G401 (cell line): ENCODE measurements at regions not wholly inside any gene's neighbourhood (a gene's known extent, or its start where the extent isn't known, plus 50 kb on each side); places are given as distances from the start of the nearest gene placed in this dataset.
"Not testable (repeated sequence)": the region's sequence is repeated elsewhere in the genome, so short reads cannot be mapped to it uniquely, and the experiment has no call there.

ENCODE experiments used
- DNase-seq: peaks from one replicate; pipeline ENCODE4 v3.0.0-alpha.2; 2015; ENCODE audit warnings: low spot score
- in situ Hi-C: cut with HindIII; loops from 2 replicates; pipeline ENCODE4 v1.10.0; 2016; ENCODE audit warnings: low sequenced_read_pairs, mixed read lengths

DNA sequence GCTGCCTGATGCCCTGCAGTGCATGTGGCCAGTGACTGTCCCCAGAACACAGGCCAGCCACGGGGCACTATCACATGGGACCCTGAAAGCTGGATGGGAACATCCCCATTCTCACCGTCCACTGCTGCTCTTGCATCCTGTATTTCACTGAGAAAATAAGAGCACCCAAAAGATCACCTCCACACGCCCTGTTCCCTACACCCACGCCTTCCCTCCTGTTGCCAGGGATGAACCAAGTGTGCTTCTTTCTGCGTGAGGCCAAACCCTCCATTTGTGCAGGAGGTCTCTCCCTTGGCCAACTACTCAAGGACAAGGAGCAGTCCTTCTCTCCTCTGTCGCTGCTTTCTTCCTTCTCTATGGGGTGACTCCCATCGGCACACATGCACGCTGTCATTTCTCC is 118.3 kb downstream of the LRRC37A3 start:
- in situ Hi-C loops, DNase-seq: not testable (repeated sequence)

DNA sequence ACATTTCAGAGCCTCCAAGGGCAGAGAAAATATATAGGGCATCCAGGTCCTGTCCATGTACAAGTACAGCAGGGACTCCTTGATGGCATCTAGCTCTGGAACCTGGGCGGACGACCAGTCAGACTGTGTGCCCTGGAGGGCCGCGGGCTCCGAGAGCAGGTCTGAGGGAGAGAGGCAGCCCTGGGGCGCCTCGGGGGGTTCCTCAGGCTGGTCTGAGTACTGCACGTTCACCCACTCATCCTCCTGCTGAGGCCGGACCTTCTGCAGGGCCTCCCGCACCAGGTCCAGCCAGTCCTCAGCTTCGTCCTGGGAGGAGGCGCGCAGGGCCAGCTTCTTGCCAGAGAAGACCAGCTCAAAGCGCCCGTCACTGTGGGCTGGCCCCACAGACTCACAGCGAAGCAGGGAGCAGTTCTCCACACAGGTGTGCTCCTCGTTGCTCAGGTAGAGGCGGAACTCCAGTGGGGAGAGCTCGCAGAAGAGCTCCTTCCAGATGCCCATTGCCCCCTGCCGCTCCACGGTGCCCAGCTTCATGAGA is 118.8 kb downstream of the LRRC37A3 start:
- in situ Hi-C loops, DNase-seq: not testable (repeated sequence)

DNA sequence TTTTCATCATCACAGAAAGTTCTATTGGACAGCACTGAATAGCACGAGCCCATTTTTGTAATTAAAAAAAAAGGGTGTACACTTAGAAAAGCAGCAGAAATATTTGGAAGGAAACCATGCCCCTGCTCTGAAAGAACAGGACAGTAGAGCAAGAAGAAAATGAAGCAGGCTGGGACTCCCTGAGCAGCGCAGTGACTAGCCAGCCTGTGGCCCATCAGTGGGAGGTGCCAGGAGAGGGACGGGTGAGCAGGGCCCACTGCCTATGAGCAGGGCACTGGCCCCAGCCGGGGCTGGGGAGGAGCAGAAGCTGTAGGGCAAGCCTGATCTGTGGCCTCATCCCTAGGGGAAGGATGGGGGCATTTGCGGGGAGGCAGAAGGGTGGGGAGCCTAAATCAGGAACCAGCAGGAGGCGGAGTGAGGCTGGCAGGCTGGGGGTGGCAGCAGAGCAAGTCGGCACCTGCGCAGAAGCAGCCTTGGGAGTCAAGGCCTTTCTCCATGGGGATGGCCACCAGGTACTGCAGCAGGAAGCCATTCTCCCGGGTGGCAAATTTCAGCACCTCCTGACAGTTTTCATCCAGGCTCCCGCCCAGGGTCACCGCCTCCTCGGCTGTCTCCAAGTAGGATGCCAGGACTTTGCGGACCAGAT is 119.6 kb downstream of the LRRC37A3 start:
- DNase-seq, in situ Hi-C loops: not testable (repeated sequence)

DNA sequence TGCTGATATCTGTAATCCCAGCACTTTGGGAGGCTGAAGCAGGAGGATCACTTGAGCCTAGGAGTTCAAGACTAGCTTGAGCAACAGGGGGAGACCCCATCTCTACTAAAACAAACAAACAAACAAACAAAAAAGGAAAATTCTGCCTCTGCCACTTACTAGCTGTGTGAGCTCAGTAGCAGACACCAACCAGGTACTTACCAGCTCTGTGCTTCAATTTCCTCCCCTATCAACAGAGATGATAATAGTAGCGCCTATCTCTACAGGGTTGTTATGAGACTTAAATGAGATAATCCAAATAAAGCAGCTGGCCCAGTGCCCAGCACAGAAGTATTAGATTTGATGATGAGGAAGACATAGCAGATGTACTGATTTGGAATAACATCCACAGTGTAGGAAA is 120.3 kb downstream of the LRRC37A3 start:
- DNase-seq, in situ Hi-C loops: not testable (repeated sequence)

DNA sequence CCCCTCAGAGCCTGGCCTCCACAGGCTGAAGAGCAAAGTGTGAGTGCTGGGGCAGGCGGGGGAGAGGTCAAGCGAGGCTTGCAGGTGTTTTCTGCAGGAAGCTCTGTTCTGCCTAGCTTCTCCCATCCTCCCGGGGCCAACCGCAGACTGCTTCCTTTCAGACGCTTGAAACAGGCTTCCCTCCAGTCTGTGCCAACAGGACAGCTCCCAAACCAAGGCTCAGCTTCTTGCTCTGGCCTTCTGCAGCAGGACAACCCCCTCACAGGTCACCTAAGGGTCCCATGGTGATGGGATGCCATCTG is 120.8 kb downstream of the LRRC37A3 start:
- DNase-seq, in situ Hi-C loops: not testable (repeated sequence)

DNA sequence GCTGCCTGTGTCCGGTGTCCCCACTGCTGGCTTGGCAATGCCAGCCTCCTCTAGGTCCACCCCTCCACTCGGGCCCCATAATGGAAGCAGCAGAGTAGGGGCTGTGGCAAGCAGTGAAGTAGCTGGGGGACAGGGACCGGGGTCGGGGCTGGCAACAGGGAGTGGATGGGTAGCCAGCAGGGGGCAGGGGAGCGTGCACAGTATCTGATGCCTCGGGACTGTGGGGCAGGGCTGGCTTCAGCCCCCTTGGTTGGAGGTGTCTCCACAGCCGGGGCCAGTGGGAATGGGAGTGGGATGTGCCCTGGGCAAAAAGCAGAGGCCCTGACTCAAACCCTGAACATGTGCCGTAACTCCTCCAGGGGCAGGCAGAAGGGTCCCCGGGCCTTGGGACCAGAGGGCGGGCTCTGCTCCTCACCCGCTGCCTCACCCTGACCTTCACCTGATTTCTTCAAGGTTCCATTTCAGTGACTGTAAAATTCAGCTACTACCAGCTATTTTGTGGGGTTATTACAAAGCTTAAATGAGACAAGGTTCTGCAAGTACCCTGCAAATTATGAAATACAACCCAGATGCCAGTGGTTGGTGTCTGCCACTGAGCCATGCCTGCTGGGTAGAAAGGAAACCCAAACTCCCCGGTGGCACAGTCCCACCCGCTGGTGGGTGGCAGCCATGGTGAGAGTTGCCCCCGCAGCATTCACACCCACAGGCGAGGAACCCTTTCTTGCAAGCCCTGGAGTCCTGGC is 121.4 kb downstream of the LRRC37A3 start:
- in situ Hi-C loops, DNase-seq: not testable (repeated sequence)

DNA sequence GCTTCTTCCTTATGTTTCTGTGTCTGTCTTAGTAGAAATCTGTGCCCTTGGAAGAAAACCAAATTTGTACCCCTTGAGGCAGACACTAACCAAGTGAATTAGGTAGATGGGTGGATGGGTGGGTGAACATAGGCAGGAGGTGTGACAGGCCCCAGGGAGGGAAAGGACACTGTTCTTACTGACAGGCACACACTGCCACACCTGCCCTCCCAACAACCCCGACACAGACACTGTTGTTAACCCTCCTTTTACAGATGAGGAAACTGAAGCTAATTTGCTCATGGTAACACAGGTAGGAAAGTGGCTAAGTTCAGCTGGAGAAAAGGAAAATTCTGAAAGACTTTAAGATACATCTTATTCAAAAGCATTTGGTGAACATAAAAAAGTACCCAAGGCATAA is 123.9 kb downstream of the LRRC37A3 start:
- DNase-seq, in situ Hi-C loops: not testable (repeated sequence)

DNA sequence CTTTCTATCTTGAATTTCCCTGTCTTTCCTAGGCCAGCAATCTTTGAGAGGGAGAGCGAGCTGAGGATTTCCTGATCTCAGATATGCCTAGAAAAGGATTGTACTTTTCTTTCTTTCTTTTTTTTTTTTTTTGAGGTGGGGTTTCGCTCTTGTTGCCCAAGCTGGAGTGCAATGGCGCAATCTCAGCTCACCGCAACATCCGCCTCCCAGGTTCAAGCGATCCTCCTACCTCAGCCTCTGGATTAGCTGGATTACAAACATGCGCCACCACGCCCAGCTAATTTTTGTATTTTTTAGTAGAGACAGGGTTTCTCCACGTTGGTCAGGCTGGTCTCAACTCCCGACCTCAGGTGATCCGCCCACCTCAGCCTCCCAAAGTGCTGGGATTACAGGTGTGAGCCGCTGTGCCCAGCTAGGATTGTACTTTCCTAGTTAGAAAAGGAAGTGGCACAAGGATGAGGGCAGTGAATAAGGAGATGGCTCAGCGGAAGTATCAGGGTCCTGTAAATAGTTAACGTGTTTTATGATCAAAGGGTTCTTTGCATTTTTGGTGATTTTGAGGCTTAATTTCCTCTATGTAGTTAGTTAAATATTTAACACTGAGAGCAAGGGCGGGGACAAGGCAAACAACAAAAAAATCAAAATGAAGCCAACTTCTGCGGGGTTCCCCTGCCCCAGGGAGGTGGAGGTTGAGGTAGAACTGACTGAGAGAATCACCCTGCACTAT is 124.6 kb downstream of the LRRC37A3 start:
- DNase-seq, in situ Hi-C loops: not testable (repeated sequence)

DNA sequence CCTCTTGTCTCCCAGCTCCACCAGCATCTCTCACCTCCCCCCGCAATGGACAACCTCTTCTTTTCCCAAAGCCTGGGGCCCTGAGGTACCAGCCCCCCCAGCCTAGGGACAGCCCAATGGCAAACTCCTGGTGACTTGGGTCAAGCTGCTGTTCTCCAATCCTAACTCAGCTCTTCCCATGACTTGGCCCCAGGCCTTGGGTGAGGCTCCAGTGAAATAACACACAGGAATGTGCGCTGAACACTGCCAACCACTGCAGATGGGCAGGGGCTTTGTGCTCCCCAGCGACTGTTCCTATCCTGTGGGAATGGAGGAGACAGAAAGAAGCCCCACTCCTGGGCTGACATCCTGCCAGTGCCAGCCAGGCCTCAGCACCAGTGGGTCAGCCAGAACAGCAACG is 125.2 kb downstream of the LRRC37A3 start:
- DNase-seq, in situ Hi-C loops: not testable (repeated sequence)

DNA sequence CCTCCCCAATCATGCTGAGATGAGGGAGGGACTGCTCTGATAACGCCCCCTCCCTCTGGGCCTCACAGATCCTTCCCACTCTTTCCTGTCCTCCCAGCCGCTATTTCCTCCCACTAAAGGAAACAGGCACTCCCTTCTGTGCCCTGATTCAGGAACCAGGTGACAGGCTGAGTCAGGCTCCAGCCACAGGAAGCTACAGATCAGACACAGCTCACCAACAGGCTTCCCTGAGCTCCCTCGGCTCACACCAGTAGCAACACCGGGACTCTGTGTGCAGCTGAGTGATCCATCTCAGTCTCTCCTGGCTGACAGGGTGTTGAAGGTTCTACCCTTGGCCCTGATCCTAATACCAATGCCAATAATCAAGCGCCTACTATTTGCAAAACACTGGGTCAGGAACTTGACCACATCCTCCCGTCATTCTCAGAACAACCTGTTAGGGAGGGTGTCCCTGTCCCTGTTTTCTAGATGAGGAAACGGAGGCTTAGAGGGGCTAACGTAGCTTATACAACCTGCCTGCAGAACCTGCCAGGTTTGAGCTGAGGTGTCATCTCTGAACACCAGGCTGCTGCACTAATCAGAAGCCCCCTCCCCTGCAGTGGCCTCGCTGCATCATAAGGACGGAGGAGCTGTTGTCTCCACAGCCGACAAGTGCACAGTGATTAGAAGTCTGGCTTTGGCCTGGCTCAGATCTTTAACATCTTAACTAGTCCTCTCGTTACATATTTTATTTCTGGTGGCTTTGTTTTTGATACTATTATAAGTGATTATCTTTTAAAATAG is 126.3 kb downstream of the LRRC37A3 start:
- DNase-seq, in situ Hi-C loops: not testable (repeated sequence)

DNA sequence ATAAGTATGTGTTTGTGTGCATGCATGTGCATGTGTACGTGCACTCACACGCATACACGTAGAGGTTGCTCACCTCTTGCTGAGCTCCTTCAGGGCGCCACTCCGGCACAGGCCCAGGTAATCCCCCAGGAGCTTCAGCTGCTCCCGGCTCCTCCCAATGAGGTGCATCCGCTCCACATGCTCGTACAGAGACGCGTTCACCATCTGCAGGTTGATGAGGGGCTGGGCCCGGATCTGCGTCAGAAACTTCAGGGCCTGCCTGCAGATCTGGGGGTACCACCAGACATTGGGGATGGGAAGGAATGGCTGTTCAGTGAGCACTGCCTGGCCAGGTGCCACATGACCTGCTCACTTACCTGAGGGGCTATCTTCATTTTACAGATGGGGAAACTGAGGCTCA is 127.0 kb downstream of the LRRC37A3 start:
- DNase-seq, in situ Hi-C loops: not testable (repeated sequence)

DNA sequence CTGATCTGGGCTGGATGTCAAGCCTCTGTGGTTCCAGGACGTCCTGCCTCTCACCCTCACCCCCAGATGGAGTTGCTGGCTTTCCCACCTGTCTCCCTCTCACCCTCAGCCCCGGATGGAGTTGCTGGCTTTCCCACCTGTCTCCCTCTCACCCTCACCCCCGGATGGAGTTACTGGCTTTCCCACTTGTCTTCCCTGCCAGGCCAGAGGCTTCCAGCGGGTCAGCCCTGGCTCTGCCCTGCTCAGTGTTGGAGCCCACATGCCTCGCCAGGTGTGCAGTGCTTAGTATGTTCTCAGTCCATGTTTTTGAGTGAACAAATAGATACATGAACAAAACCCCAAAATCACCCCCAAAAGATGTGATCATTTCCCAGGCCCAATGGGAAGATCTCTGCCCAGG is 127.6 kb downstream of the LRRC37A3 start:
- in situ Hi-C loops, DNase-seq: not testable (repeated sequence)

DNA sequence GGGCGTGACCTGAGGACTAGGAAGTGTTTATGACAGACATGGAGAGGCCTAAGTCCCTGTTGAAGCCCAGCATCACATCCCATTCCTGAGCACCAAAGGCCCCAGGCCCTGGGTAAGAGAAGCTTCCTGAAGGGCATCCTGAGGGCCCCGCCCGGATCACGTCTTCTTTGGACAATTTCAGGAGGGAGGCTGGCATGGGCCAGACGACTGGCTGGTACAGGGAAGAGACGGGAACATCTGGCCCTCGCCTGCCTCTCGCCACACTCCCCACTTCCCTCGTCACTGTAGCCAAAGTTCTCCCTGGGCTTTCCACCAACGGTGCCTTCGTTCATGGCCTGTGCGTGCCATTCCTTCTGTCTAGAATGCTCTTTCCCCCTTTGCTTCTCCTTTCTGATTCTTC is 128.1 kb downstream of the LRRC37A3 start:
- in situ Hi-C loops, DNase-seq: not testable (repeated sequence)

DNA sequence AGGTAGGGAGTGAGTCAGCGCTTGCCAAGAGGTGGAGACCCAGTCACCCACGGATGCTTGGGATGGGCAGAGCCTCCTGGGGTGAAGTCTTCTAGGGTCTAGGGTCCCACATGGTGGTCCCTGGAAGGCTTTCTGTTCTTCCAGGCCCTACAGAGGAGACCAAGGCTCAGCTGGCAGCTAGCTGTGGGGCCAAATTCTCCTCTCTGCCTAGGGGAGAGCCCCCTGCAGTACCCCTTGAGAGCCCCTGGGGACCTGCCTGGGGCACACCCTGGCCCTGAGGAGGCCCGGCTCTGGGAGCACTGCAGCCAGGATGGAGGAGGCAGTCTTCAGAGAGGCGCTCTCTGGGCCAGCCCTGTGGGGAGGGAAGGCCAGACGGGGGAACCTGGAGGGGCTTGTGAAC is 128.6 kb upstream of the SMURF2 start:
- in situ Hi-C loops, result not testable (repeated sequence)

DNA sequence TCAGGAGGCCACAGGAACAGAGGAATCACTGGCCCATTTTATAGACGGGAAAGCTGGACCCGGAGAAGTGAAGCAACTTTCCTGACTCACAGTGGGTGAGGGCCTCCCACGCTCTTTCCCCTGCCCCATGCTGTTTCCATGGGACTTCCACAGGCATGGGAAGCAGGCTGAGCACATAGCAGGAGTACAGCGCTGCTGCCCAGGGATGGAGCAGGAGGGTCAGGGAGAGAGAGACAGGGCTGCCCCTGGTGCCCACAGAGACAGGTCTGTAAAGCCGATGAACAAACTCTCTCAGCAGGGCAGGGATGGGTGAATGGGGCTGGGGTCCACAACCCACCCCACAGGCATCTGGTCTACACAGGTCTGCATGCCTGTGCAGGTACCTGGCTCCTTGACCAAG is 128.1 kb upstream of the SMURF2 start:
- in situ Hi-C loops, DNase-seq: not testable (repeated sequence)

More for the DNA sequence above, 128.6 kb upstream of the SMURF2 start:
- not testable (repeated sequence) for DNase-seq

DNA sequence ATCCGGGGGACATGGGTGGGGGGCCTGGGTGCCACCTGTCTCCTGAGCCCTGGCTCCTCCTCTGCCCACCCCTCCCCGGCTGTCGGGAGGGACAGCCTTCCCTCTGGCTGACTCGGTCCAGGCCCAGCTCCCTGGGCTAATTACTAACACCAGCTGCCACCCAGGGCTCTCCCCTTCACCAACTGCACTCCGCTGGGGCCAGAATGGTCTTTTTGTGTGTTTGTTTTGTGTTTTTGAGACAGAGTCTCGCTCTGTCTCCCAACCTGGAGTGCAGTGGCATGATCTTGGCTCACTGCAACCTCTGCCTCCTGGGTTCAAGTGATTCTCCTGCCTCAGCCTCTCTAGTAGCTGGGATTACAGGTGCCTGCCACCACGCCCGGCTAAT is 126.9 kb upstream of the SMURF2 start:
- in situ Hi-C loops, DNase-seq: not testable (repeated sequence)

DNA sequence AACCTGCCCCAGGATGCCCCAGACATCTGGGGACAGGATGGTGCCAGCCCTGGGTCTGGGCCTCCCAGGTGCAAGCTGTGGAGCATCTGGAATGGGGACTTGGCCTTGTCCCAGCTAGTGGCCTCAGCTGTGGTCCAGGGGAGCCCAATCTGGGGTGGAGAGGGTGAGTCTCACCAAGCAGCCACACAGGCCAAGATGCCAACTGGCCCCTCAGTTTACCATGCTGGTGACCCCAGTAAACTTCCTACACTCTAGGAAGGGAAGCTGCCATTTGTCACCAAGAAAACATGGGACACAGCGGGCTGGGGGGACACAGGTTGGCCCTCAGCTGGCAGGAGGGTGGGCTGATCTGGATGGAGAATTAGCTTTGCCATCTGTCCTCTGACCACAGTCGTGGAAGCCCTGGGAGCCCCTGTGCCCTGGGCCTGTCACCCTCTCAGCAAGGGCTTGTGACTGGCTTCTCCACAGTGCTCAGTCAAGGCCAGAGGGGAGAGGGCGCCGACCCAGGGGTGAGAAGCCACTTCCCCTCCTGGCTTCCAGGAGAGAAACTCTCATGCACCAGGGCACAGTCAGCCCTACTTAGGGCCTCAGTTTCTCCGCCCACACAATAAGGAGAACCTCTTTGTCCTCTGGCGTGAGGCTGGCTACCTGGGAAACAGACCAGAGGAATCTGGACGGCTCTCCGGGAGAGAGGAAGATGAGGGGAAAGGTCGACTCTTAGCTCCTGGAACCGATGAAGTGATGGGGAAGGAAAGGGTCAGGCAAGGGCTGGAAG is 126.4 kb upstream of the SMURF2 start:
- DNase-seq, result no peak
- in situ Hi-C loops, result no loop called here

DNA sequence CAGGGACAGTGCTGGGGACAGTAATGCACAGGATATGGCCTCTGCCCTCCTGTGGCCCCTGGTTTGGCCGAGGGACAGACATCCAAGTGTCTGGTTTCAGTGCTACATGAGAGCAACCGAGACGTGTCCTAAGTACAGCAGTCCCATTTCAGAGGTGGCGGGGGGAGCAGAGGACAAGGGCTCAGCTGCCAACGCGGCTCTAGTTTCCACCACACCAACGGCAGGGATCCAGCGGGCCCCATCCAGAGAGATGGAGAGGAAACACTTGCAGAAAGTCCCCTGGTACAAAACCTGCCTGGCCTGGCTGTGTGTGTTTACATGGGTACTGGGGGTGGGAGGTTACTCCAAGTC is 125.8 kb upstream of the SMURF2 start:
- in situ Hi-C loops, result no loop called here
- no peak for DNase-seq
